Activated gamma-delta T cell (primary cell): ENCODE measurements at regions not wholly inside any gene's neighbourhood (a gene's known extent, or its start where the extent isn't known, plus 50 kb on each side); places are given as distances from the start of the nearest gene placed in this dataset.
"Not testable (repeated sequence)": the region's sequence is repeated elsewhere in the genome, so short reads cannot be mapped to it uniquely, and the experiment has no call there.

Experiments
- DNase-seq: peaks from one replicate; lab custom pipeline; 2025; lab: John Stamatoyannopoulos, UW

- no peak for DNase-seq
Measured at GRCh38 chr3:182626484-182627467, 166.5 kb upstream of the ATP11B start.

DNA sequence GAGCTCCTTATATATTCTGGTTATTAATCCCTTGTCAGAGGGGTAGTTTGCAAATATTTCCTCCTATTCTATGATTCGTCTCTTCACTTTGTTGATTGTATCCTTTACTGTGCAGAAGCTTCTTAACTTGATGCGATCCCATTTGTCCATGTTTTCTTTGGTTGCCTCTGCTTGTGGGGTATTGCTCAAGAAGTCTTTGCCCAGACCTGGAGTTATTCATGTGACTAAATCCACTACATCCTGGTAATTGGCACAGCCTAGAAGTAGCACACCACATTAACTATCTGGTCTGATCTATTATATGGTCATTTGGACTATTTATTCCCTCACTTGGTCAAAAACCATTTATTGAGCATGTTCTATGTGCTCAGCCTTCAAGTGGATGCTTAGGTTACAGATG is 164.8 kb upstream of the ATP11B start:
- DNase-seq: no peak

GRCh38 chr3:182629521-182629920 is 163.8 kb upstream of the ATP11B start:
- no peak for DNase-seq

- no peak for DNase-seq
Measured at GRCh38 chr3:182631183-182632076, 161.9 kb upstream of the ATP11B start.

- no peak for DNase-seq
Measured at GRCh38 chr3:182632077-182632393, 161.3 kb upstream of the ATP11B start.

GRCh38 chr3:182633186-182633585 is 160.1 kb upstream of the ATP11B start:
- DNase-seq: no peak

- DNase-seq: no peak
Measured at GRCh38 chr3:182636646-182637045, 156.7 kb upstream of the ATP11B start.

GRCh38 chr3:182637350-182638110 is 155.8 kb upstream of the ATP11B start:
- no peak for DNase-seq

- no peak for DNase-seq
Measured at GRCh38 chr3:182644013-182644412, 149.3 kb upstream of the ATP11B start.

- no peak for DNase-seq
Measured at GRCh38 chr3:182644790-182645433, 148.4 kb upstream of the ATP11B start.

DNA sequence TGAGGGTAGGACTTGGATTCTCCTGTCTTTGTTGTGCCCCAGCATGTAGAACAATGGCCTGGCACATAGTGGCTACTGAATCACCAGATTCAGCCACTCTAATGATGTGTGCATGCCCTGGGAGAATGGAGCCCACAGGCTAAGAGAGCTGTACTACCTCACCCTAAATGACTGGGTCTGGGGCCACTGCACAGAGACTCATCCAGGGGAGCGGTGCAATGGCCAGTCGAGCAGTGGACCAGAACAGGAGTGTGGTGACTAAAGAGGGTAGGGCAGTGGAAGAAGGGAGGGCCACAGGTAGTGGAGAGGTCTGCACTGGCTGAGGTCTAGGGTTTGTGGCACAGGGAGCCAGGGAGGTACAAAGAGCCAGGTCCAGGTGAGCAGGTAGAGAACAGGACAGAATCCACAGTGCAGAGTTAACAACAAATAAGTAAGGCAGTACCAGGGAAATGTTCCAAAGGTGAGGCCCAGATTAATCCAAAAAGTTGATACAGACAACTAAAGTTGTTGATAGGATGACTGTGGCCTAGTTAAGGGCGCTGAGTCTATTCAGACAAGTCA is 142.7 kb upstream of the ATP11B start:
- no peak for DNase-seq

- DNase-seq: no peak
Measured at GRCh38 chr3:182651461-182651860, 141.8 kb upstream of the ATP11B start.

DNA sequence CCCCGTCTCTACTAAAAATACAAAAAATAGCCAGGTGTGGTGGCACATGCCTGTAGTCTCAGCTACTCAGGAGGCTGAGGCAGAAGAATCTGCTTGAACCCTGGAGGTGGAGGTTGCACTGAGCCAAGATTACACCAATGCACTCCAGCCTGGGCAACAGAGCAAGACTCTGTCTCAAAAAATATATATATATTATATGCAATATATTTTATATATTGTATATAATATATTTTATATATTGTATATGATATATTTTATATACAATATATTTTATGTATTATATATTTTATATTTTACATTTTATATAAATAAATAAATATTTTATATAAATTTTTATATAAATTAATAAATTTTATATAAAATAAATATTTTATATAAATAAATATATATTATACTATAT is 140.2 kb upstream of the ATP11B start:
- not testable (repeated sequence) for DNase-seq

DNA sequence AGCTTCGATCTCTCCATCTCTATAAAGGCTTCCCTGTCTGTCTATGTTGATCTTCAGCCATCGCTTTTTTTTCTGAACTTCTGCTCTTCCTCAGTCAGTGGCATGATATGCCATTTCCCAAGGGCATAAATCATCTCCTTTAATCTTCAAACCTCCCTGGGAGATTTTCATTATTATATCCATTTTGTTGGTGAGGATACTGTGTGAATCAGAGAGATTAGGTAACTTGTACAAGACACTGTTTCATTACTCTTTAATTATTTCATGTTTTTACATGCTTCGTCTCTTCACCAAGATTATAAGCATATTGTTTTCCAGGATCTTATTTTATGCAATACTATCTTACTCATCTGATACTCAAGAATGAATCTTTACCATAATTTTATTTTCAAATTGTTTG is 124.8 kb upstream of the ATP11B start:
- no peak for DNase-seq

DNA sequence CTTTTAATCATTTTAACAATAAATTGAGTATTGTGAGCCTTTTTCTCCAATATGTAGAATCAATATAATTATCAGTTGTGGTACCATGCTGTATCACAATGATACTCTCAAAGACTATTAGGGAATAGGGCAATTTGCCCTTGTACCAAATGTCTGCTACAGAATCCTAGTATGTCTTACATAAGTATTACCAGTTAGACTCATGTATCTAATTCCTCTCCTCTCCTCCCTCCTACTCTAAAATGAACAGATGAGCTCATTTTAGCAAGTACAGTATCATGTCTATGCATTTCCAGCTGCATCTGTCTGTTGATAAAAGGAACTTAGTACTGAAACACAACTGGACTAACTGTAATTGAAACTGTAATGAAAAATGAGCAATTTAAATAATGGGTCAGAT is 124.3 kb upstream of the ATP11B start:
- no peak for DNase-seq

GRCh38 chr3:182671541-182671940 is 121.8 kb upstream of the ATP11B start:
- no peak for DNase-seq

- DNase-seq: no peak
Measured at GRCh38 chr3:182671942-182672341, 121.4 kb upstream of the ATP11B start.

- DNase-seq: no peak
Measured at GRCh38 chr3:182673336-182673735, 120.0 kb upstream of the ATP11B start.

DNA sequence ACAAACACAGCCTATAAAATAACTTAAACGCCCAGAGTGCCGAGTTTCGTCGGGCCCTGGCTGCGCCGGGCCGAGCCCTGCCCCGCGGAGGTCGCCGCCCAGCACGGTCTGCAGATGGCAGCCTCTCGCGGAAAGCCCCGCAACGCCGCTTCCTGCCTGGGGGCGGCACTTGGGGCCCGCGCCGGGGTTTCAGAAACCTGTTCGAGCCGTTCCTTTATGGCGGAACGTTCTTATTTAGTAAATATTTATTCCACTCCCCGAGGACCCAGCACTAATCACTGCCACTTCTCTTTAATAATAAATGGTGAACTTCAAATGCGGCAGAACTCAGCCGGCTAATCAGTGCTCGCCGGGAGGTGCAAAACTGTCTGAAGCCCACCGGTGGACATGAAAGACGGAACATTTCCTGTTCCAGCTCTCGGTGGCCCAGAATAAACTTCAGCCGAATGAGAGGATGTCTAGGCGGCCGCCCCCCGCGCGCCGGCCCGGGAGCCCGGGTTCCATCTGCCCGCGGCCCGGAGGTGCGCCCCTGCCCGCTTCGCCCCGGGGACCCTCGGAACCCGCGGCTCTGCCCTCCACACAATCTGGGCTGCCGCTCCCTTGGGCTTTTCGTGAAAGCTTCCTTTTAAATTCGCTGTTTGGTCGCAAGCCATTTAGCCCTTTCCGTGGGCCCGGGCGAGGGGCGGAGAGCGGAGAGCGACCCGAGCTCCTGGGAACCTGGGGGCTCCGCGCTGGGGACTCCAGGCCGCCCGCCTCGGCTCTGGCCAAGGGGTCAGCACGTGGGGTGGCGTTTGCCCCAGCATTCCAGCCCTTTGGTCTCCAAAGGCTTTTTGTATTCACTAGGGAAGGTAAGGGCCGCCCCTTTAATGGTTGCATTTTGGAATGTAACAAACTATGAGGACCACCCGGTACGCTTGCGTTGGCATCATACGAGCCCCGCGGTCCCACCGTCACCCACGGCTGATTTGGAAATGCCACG is 110.8 kb upstream of the ATP11B start:
- DNase-seq: peak; percentile 26

- DNase-seq: no peak
Measured at GRCh38 chr3:182683453-182683852, 109.9 kb upstream of the ATP11B start.
